ENCODE measurements at regions not wholly inside any gene's neighbourhood (a gene's known extent, or its start where the extent isn't known, plus 50 kb on each side); places are given as distances from the start of the nearest gene placed in this dataset.

DNA sequence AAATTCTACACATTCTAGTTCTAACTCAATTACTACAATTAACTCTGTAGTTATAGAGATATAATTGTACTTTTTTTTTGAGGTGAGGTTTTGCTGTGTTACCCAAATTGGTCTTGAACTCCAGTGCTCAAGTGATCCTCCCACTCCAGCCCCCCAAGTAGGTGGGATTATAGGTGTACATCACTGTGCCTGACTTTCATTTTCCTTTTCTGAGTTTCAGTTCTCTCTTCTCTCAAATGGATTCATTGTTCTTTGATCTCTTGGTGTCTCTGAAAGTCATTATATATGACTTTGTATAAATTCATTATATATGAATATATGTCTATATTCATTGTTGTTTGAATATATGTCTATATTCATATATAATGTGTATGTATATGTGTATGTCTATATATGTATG, 74.0 kb upstream of the GALNT2 start:
- Histone ChIP-seq H3K36me3 (no peaks in the 10 kb centered on the region), H3K27me3 (no peaks in the 10 kb centered on the region)
- TF ChIP-seq, protein P1, sequence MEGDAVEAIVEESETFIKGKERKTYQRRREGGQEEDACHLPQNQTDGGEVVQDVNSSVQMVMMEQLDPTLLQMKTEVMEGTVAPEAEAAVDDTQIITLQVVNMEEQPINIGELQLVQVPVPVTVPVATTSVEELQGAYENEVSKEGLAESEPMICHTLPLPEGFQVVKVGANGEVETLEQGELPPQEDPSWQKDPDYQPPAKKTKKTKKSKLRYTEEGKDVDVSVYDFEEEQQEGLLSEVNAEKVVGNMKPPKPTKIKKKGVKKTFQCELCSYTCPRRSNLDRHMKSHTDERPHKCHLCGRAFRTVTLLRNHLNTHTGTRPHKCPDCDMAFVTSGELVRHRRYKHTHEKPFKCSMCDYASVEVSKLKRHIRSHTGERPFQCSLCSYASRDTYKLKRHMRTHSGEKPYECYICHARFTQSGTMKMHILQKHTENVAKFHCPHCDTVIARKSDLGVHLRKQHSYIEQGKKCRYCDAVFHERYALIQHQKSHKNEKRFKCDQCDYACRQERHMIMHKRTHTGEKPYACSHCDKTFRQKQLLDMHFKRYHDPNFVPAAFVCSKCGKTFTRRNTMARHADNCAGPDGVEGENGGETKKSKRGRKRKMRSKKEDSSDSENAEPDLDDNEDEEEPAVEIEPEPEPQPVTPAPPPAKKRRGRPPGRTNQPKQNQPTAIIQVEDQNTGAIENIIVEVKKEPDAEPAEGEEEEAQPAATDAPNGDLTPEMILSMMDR (IDR thresholded peaks at IDR 0.05), result no peak

DNA sequence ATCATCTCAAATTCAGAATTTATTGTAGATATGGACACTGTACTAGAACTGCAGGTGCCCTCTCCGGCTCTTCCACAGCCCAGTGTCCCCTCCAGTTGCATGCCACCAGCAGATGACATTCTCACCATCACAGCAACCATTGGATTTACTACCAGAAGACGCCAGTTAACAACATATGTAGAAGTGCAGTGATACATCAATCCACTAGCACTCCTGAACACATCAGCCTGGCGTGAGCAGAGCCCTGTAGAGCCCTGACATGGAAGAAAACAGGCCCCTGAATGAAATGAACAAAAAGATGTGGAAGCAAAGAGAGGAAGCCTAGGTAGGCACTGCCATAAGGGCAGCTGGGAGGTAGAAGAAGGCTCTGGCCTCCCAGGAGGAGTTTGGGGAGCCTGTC, 73.1 kb upstream of the GALNT2 start:
- TF ChIP-seq, protein P1 (IDR thresholded peaks at IDR 0.05), result no peak
- peaks cover 0 to 3% of the 10 kb centered on the region in 2 experiments for H3K4me1 ChIP-seq (ENCODE audit: control insufficient read depth in 1 of 2, insufficient read depth in 1 of 2, low read depth in 1 of 2, low read length in 1 of 2)
- H3K4me3 ChIP-seq (ENCODE audit: low read depth in 1 of 2, low read length in 1 of 2), result no peak overlapping the region
- H3K27me3 ChIP-seq, result no peaks in the 10 kb centered on the region
- no peak overlapping the region for H3K27ac ChIP-seq
- no peaks in the 10 kb centered on the region for H3K36me3 ChIP-seq
- no peaks in the 10 kb centered on the region for H3K9me3 ChIP-seq

More for the DNA sequence above, 74.0 kb upstream of the GALNT2 start:
- no peak overlapping the region for H3K4me3 ChIP-seq (ENCODE audit: low read depth in 1 of 2, low read length in 1 of 2)
- peaks cover 0 to 3% of the 10 kb centered on the region in 2 experiments for H3K4me1 ChIP-seq (ENCODE audit: control insufficient read depth in 1 of 2, insufficient read depth in 1 of 2, low read depth in 1 of 2, low read length in 1 of 2)
- no peak overlapping the region for H3K27ac ChIP-seq
- no peaks in the 10 kb centered on the region for H3K9me3 ChIP-seq

DNA sequence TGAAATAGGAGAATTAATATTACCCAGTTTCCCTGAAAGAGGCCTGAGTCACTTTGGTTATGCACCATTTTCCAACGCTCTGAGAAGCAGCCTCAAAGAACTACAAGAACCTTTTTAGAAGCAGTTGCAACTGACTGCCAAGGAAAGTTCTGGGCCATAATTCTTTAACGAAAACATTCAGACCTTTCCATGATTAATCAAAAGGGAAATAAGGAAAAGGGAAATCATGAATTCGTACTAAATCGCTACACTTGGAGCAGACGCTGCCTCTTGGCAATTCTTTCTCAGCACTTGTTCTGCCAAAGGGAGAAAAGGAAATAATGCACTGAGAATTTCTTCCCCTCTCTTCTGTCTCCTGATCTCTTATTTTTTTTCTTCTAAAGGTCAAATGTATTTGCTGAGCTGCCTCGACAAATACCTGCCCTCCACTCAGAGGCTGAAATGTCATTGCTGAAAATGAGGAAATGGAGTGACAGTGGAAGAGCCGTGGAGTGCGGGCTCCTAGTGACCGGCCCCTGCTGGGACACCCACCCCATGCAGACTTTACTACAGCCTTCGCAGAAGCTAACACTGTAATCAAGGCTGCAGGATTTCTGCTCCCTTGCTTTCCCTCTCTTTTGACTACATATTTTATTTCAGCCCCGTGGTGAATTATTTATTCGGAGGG, 67.9 kb upstream of the GALNT2 start:
- no peaks in the 10 kb centered on the region for H3K27me3 ChIP-seq
- H3K4me1 ChIP-seq (ENCODE audit: control insufficient read depth in 1 of 2, insufficient read depth in 1 of 2, low read depth in 1 of 2, low read length in 1 of 2), result peaks cover 24 to 28% of the 10 kb centered on the region in 2 experiments
- H3K9me3 ChIP-seq, result no peaks in the 10 kb centered on the region
- H3K4me3 ChIP-seq (ENCODE audit: low read depth in 1 of 2, low read length in 1 of 2), result no peak overlapping the region
- no peaks in the 10 kb centered on the region for H3K36me3 ChIP-seq
- H3K27ac ChIP-seq, result no peak overlapping the region
- TF ChIP-seq, protein P1 (IDR thresholded peaks at IDR 0.05), result no peak

DNA sequence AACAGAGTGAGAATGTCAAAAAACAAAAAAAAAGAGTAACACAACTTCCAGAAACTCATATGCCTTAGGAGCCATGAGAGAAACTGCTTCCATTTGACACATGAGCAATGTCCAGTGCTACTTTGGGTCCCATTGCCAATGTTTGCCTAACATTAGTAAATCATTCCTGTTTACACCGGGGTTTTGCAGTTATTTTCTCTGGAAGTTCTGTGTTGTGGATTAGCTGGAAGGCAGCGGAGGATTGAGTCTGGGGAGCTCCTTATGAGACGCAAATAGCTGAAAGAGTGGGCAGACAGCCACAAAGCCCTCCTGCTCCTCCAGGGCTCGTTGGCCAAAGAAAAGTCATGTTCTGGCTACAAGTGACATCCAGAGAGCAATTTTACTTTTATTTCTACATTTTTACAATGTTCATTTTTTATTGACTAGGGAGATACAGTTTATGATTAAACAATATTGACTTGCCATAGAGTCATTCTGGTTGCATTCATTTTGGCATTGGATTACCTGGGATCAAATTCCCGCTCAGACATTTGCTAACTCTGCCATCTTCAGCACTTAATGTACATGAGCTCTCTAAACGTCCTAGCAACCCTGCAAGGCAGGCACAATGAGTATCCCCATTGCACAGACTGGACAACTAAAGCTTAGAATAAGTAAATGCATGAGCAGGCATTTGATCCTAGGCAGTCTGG, 66.4 kb upstream of the GALNT2 start:
- no peaks in the 10 kb centered on the region for H3K27me3 ChIP-seq
- H3K27ac ChIP-seq, result no peak overlapping the region
- no peaks in the 10 kb centered on the region for H3K9me3 ChIP-seq
- peaks cover 35 to 40% of the 10 kb centered on the region in 2 experiments for H3K4me1 ChIP-seq (ENCODE audit: control insufficient read depth in 1 of 2, insufficient read depth in 1 of 2, low read depth in 1 of 2, low read length in 1 of 2)
- H3K36me3 ChIP-seq, result no peaks in the 10 kb centered on the region
- no peak overlapping the region for H3K4me3 ChIP-seq (ENCODE audit: low read depth in 1 of 2, low read length in 1 of 2)
- TF ChIP-seq, protein P1 (IDR thresholded peaks at IDR 0.05), result no peak

DNA sequence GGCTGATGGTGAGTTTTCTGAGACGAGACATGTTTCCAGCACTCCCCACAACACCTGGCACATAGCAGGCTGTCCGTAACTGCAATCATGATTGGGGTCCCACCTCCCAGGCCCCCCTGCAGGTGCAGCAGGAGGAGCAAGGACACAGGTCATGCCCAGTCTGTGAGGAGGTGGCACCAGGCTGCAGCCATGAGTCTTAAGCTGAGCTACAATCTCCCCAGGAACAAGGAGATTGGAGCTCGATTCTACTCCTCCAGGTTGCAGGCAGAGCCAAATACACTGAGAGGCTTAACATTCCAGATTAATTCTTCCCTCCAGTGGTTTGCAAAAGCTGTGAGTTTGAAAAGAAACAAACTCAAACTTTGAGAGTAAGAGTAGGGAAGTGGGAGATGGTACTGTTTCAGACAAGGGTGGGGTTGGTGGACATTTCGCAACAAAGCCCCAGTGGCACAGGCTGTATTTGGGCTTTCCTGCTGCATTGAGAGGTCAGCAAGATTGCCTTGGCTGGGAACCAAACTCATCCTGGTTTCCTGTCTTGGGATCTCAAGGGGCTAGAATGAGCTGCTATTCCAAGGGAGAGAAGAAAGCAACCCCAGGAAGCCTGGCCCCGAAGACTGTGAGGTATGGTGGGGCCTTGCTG, 64.8 kb upstream of the GALNT2 start:
- peaks cover 35 to 40% of the 10 kb centered on the region in 2 experiments for H3K4me1 ChIP-seq (ENCODE audit: control insufficient read depth in 1 of 2, insufficient read depth in 1 of 2, low read depth in 1 of 2, low read length in 1 of 2)
- no peaks in the 10 kb centered on the region for H3K36me3 ChIP-seq
- no peaks in the 10 kb centered on the region for H3K27me3 ChIP-seq
- no peak overlapping the region for H3K27ac ChIP-seq
- no peak overlapping the region for H3K4me3 ChIP-seq (ENCODE audit: low read depth in 1 of 2, low read length in 1 of 2)
- no peaks in the 10 kb centered on the region for H3K9me3 ChIP-seq
- TF ChIP-seq, protein P1 (IDR thresholded peaks at IDR 0.05), result no peak
